ENCODE measurements at regions not wholly inside any gene's neighbourhood (a gene's known extent, or its start where the extent isn't known, plus 50 kb on each side); places are given as distances from the start of the nearest gene placed in this dataset.
"Not testable (repeated sequence)": the region's sequence is repeated elsewhere in the genome, so short reads cannot be mapped to it uniquely, and the experiment has no call there.

DNA sequence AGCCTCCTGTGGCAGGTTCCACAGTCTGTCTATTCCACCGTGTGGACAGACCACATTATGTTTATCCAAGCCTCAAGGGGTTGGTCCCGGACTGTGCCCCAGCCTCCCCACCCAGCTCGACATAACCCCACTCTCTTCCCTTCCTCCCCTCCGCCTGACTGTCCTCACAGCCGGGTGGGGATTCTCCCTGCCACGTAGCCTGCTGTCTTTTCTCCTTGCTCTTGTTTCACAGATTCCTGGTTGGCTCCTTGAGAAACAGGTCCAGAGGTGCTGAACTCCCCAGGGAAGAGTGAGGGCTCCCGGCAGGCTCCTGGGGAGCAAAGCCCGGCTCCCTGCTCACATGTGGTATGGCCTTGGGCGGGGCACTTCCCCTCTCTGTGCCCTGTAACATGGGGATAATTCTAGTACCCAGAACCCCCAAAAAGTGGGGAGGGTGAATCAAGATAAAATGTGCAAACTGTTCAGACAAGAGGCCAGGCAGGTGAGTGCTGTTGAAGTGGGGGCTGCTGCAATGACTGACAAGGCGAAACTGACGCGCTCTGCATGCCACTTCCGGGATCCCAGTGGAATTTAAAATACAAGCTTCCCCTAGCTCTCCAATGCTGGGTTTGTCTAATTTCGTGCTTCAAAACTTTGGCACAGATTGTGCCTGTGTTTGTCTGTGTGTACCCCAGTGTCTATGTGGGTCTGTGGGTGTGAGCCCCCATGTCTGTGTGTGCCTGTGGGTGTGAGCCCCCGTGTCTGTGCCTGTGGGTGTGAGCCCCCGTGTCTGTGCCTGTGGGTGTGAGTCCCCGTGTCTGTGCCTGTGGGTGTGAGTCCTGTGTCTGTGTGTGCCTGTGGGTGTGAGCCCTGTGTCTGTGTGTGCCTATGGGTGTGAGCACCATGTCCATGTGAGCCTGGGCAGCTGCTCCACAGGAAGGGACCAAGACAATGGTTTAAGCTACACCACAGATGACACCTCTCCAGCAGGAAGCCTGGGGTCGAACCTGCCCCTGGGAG lies 160.6 kb upstream of the IQSEC1 start:
- H3K4me3 ChIP-seq (ENCODE audit: low read depth, low read length) = no peak overlapping the region
- H3K9ac ChIP-seq (ENCODE audit: low read depth, low read length) = no peak overlapping the region
- no peaks in the 10 kb centered on the region for H3K27me3 ChIP-seq (ENCODE audit: control insufficient read depth, insufficient read depth, low read length)
- no peaks in the 10 kb centered on the region for H3K9me3 ChIP-seq (ENCODE audit: control insufficient read depth, insufficient read depth, low read length)
- no peaks in the 10 kb centered on the region for H3K4me1 ChIP-seq (ENCODE audit: control insufficient read depth, insufficient read depth, low read length)
- H3K36me3 ChIP-seq (ENCODE audit: control insufficient read depth, insufficient read depth, low read length) = no peaks in the 10 kb centered on the region

DNA sequence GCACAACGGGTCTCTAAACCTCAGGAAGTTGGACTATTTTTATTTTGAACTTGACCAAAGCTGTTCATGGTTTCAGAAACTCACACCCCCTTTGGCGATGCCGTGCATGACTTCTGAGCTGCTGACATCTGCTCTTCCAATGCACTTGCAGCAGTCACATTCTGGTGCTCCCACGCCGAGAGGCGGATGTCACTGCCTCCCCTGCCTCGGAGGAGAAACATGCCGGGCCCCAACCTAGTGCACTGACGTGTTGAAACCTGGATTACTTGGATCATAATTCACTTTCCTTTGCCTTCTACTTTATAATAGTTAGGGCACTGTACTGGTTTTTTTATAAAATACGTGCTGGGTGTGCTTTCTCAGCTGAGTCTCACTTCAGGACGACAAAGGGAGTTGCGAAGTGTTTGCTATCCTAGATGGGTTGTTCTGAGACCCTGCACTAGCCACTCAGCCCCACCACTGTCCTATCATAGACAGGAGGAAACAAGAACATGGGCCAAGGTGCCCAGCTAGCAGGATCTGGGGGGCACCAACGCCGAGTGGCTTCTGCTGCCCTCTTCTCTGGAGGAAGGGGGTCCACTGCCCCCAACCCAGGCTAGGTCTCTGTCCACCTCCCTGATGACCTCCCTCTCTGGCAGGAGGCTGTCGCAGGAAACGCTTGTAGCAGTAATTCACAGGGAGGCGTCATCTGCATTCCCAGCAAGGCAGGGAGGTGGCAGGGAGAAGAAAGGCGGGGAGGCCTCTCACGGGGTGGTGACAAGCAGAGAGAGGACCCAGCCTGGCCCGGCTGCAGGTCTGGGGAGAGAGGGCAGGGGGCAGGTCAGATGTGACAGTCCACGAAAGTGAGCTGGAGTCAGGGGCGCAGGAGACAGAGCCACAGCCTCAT lies 158.8 kb upstream of the IQSEC1 start:
- no peaks in the 10 kb centered on the region for H3K27me3 ChIP-seq (ENCODE audit: control insufficient read depth, insufficient read depth, low read length)
- no peaks in the 10 kb centered on the region for H3K9me3 ChIP-seq (ENCODE audit: control insufficient read depth, insufficient read depth, low read length)
- no peaks in the 10 kb centered on the region for H3K36me3 ChIP-seq (ENCODE audit: control insufficient read depth, insufficient read depth, low read length)
- H3K4me3 ChIP-seq (ENCODE audit: low read depth, low read length) = no peak overlapping the region
- H3K4me1 ChIP-seq (ENCODE audit: control insufficient read depth, insufficient read depth, low read length) = no peaks in the 10 kb centered on the region
- H3K9ac ChIP-seq (ENCODE audit: low read depth, low read length) = no peak overlapping the region

- no peaks in the 10 kb centered on the region for H3K4me1 ChIP-seq (ENCODE audit: control insufficient read depth, insufficient read depth, low read length)
- no peak overlapping the region for H3K4me3 ChIP-seq (ENCODE audit: low read depth, low read length)
- no peaks in the 10 kb centered on the region for H3K36me3 ChIP-seq (ENCODE audit: control insufficient read depth, insufficient read depth, low read length)
- no peaks in the 10 kb centered on the region for H3K27me3 ChIP-seq (ENCODE audit: control insufficient read depth, insufficient read depth, low read length)
- H3K9ac ChIP-seq (ENCODE audit: low read depth, low read length) = no peak overlapping the region
- no peaks in the 10 kb centered on the region for H3K9me3 ChIP-seq (ENCODE audit: control insufficient read depth, insufficient read depth, low read length)
Observed at GRCh38 chr3:13229273-13229949, 156.2 kb upstream of the IQSEC1 start.

GRCh38 chr3:13228584-13228983 lies 155.4 kb upstream of the IQSEC1 start:
- no peak overlapping the region for H3K9ac ChIP-seq (ENCODE audit: low read depth, low read length)
- no peaks in the 10 kb centered on the region for H3K9me3 ChIP-seq (ENCODE audit: control insufficient read depth, insufficient read depth, low read length)
- H3K4me3 ChIP-seq (ENCODE audit: low read depth, low read length) = no peak overlapping the region
- no peaks in the 10 kb centered on the region for H3K36me3 ChIP-seq (ENCODE audit: control insufficient read depth, insufficient read depth, low read length)
- no peaks in the 10 kb centered on the region for H3K27me3 ChIP-seq (ENCODE audit: control insufficient read depth, insufficient read depth, low read length)
- H3K4me1 ChIP-seq (ENCODE audit: control insufficient read depth, insufficient read depth, low read length) = no peaks in the 10 kb centered on the region

GRCh38 chr3:13228169-13228568 lies 154.9 kb upstream of the IQSEC1 start:
- H3K9ac ChIP-seq (ENCODE audit: low read depth, low read length); H3K4me3 ChIP-seq (ENCODE audit: low read depth, low read length); H3K4me1 ChIP-seq (ENCODE audit: control insufficient read depth, insufficient read depth, low read length); H3K36me3 ChIP-seq (ENCODE audit: control insufficient read depth, insufficient read depth, low read length); H3K27me3 ChIP-seq (ENCODE audit: control insufficient read depth, insufficient read depth, low read length); H3K9me3 ChIP-seq (ENCODE audit: control insufficient read depth, insufficient read depth, low read length): not testable (repeated sequence)

GRCh38 chr3:13227315-13228165 lies 154.3 kb upstream of the IQSEC1 start:
- no peak overlapping the region for H3K9ac ChIP-seq (ENCODE audit: low read depth, low read length)
- no peaks in the 10 kb centered on the region for H3K9me3 ChIP-seq (ENCODE audit: control insufficient read depth, insufficient read depth, low read length)
- H3K4me3 ChIP-seq (ENCODE audit: low read depth, low read length) = no peak overlapping the region
- no peaks in the 10 kb centered on the region for H3K4me1 ChIP-seq (ENCODE audit: control insufficient read depth, insufficient read depth, low read length)
- no peaks in the 10 kb centered on the region for H3K36me3 ChIP-seq (ENCODE audit: control insufficient read depth, insufficient read depth, low read length)
- H3K27me3 ChIP-seq (ENCODE audit: control insufficient read depth, insufficient read depth, low read length) = no peaks in the 10 kb centered on the region

DNA sequence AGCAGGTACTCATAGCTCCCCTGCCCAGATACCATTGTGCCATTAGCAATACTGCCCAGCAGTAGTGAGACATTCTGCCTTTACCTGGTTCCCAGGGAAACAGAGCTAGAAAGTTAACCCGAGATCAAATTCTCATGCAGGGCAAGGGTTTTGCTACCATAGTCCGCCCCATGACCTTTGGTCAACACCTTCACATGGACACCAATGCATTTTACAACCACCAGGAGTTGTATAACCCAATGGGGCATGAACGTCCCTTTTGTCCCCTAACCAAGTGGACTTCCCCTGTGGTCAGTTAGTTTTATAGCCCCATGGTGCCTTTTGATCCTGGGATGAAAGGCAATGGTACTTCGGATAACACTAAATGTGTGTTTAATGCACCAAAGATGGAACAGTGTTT lies 151.7 kb upstream of the IQSEC1 start:
- H3K4me1 ChIP-seq (ENCODE audit: control insufficient read depth, insufficient read depth, low read length) = no peaks in the 10 kb centered on the region

GRCh38 chr3:13223574-13224237 lies 150.5 kb upstream of the IQSEC1 start:
- no peak overlapping the region for H3K4me3 ChIP-seq (ENCODE audit: low read depth, low read length)
- no peaks in the 10 kb centered on the region for H3K9me3 ChIP-seq (ENCODE audit: control insufficient read depth, insufficient read depth, low read length)
- no peaks in the 10 kb centered on the region for H3K27me3 ChIP-seq (ENCODE audit: control insufficient read depth, insufficient read depth, low read length)
- H3K36me3 ChIP-seq (ENCODE audit: control insufficient read depth, insufficient read depth, low read length) = no peaks in the 10 kb centered on the region
- no peaks in the 10 kb centered on the region for H3K4me1 ChIP-seq (ENCODE audit: control insufficient read depth, insufficient read depth, low read length)
- H3K9ac ChIP-seq (ENCODE audit: low read depth, low read length) = no peak overlapping the region

More for the DNA sequence above, 151.7 kb upstream of the IQSEC1 start:
- Histone ChIP-seq H3K4me3 (ENCODE audit: low read depth, low read length) (no peak overlapping the region), H3K36me3 (ENCODE audit: control insufficient read depth, insufficient read depth, low read length) (no peaks in the 10 kb centered on the region), H3K9ac (ENCODE audit: low read depth, low read length) (no peak overlapping the region), H3K27me3 (ENCODE audit: control insufficient read depth, insufficient read depth, low read length) (no peaks in the 10 kb centered on the region), H3K9me3 (ENCODE audit: control insufficient read depth, insufficient read depth, low read length) (no peaks in the 10 kb centered on the region)

DNA sequence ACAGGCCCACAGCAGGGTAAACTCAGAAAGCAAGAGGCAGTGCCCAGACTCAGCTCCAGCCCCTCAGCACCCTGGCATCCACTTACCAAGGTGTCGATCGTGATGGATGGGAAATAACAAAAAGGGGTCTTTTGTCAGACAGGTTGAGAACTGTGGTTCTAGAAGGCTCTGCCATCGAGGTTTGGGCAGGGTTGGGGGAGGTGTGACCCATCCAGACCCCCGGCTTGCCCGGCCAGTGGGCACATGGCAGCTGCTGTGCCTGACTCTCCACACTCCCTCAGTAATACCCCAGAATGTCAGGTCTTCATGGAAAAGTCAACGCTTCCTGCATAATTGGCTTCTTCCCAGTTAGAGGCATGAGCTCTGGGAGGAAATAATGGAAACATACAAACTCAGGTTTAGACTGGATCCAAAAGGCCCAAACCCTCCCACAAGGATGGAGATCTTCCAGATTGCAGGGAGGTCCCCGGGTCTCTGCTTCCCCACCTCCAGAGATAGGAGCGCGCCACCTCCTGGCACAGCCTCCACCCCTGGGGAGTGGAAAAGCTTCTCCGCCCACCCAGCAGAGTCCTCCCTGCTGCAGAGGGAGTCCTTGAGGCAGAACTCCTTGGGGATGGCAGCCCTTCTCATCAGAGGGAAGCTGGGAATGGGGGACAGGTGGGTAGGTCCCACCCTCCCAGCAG lies 149.8 kb upstream of the IQSEC1 start:
- Histone ChIP-seq H3K9ac (ENCODE audit: low read depth, low read length) (no peak overlapping the region), H3K4me3 (ENCODE audit: low read depth, low read length) (no peak overlapping the region), H3K27me3 (ENCODE audit: control insufficient read depth, insufficient read depth, low read length) (no peaks in the 10 kb centered on the region), H3K4me1 (ENCODE audit: control insufficient read depth, insufficient read depth, low read length) (no peaks in the 10 kb centered on the region), H3K36me3 (ENCODE audit: control insufficient read depth, insufficient read depth, low read length) (no peaks in the 10 kb centered on the region), H3K9me3 (ENCODE audit: control insufficient read depth, insufficient read depth, low read length) (no peaks in the 10 kb centered on the region)

DNA sequence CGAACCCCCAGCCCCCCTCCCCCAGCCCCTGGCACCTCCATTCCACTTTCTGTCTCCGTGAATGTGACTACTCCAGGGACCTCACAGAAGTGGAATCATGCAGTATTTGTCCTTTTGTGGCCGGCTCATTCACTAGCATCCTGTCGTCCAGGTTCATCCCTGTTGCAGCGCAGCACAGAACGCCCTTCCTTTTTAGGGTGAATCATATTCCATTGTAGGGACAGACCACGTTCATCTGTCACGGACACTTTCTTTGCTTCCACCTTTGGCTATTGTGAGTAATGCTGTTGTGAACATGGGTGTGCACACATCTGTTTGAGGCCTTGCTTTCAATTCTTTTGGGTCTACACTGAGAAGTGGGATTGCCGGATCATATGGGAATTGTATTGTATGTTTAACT lies 148.9 kb upstream of the IQSEC1 start:
- no peaks in the 10 kb centered on the region for H3K9me3 ChIP-seq (ENCODE audit: control insufficient read depth, insufficient read depth, low read length)
- no peaks in the 10 kb centered on the region for H3K4me1 ChIP-seq (ENCODE audit: control insufficient read depth, insufficient read depth, low read length)
- no peaks in the 10 kb centered on the region for H3K27me3 ChIP-seq (ENCODE audit: control insufficient read depth, insufficient read depth, low read length)
- H3K9ac ChIP-seq (ENCODE audit: low read depth, low read length) = no peak overlapping the region
- H3K4me3 ChIP-seq (ENCODE audit: low read depth, low read length) = no peak overlapping the region
- H3K36me3 ChIP-seq (ENCODE audit: control insufficient read depth, insufficient read depth, low read length) = peaks cover 2% of the 10 kb centered on the region
